HAP-1 (cell line): ENCODE measurements at regions not wholly inside any gene's neighbourhood (a gene's known extent, or its start where the extent isn't known, plus 50 kb on each side); places are given as distances from the start of the nearest gene placed in this dataset.

Source experiments
- DNase-seq, 2 experiments: peaks; one replicate each; pipeline ENCODE4 v3.0.0-alpha.2; 2016 to 2020; ENCODE audit warnings: low spot score in 2 of 2
- H3K27me3 ChIP-seq: fragments of 250-450 bp; sonication (Bioruptor Pico); 2 replicates; pipeline ENCODE4 v1.5.1; 2020; ENCODE audit warnings: low read depth, mild to moderate bottlenecking, moderate library complexity
- H3K36me3 ChIP-seq: fragments of 250-450 bp; sonication (Bioruptor Pico); replicated peaks from 2 replicates; pipeline ENCODE4 v1.5.1; 2020; ENCODE audit warnings: mild to moderate bottlenecking
- H3K4me1 ChIP-seq: fragments of 250-450 bp; sonication (Bioruptor Pico); 2 replicates; pipeline ENCODE4 v1.5.1; 2020; ENCODE audit warnings: mild to moderate bottlenecking
- H3K4me3 ChIP-seq: fragments of 250-450 bp; sonication (Bioruptor Pico); 2 replicates; pipeline ENCODE4 v1.5.1; 2020; ENCODE audit warnings: mild to moderate bottlenecking, moderate library complexity
- H3K9me3 ChIP-seq: fragments of 250-450 bp; sonication (Bioruptor Pico); 2 replicates; pipeline ENCODE4 v1.5.1; 2020; ENCODE audit warnings: mild to moderate bottlenecking, moderate library complexity
- in situ Hi-C: fragments of 300-500 bp; cut with MboI; formaldehyde crosslinking; loops from 3 replicates; pipeline ENCODE4 v1.14.3; 2020; ENCODE audit warnings: low sequenced_read_pairs, inconsistent platforms, mixed read lengths

- in situ Hi-C loops, result no loop called here
- no peaks in the 10 kb centered on the region for H3K4me1 ChIP-seq
- DNase-seq, result no peak
- no peak overlapping the region for H3K4me3 ChIP-seq
- H3K36me3 ChIP-seq, result no peaks in the 10 kb centered on the region
- no peaks in the 10 kb centered on the region for H3K27me3 ChIP-seq
- H3K9me3 ChIP-seq, result no peaks in the 10 kb centered on the region
Observed at GRCh38 chr9:108080285-108080684, 590.7 kb upstream of the KLF4 start.

GRCh38 chr9:108078811-108079210 is 589.2 kb upstream of the KLF4 start:
- no peaks in the 10 kb centered on the region for H3K36me3 ChIP-seq
- no peaks in the 10 kb centered on the region for H3K4me1 ChIP-seq
- H3K27me3 ChIP-seq, result no peaks in the 10 kb centered on the region
- H3K4me3 ChIP-seq, result no peak overlapping the region
- no peaks in the 10 kb centered on the region for H3K9me3 ChIP-seq
- DNase-seq, result no peak
- in situ Hi-C loops, result no loop called here

- Histone ChIP-seq H3K9me3 (no peaks in the 10 kb centered on the region), H3K36me3 (no peaks in the 10 kb centered on the region), H3K4me1 (no peaks in the 10 kb centered on the region), H3K27me3 (no peaks in the 10 kb centered on the region), H3K4me3 (no peak overlapping the region)
- DNase-seq, result no peak
- in situ Hi-C loops, result no loop called here
Observed at GRCh38 chr9:108078375-108078774, 588.8 kb upstream of the KLF4 start.

- Histone ChIP-seq H3K4me3 (no peak overlapping the region), H3K36me3 (no peaks in the 10 kb centered on the region), H3K27me3 (no peaks in the 10 kb centered on the region), H3K4me1 (no peaks in the 10 kb centered on the region), H3K9me3 (no peaks in the 10 kb centered on the region)
- in situ Hi-C loops, result no loop called here
- DNase-seq, result no peak
Observed at GRCh38 chr9:108077556-108077955, 588.0 kb upstream of the KLF4 start.

- Histone ChIP-seq H3K36me3 (no peaks in the 10 kb centered on the region), H3K4me3 (no peak overlapping the region), H3K9me3 (no peaks in the 10 kb centered on the region), H3K27me3 (no peaks in the 10 kb centered on the region), H3K4me1 (no peaks in the 10 kb centered on the region)
- no peak for DNase-seq
- in situ Hi-C loops, result no loop called here
Observed at GRCh38 chr9:108074900-108075299, 585.3 kb upstream of the KLF4 start.

- H3K4me1 ChIP-seq, result no peaks in the 10 kb centered on the region
Observed at GRCh38 chr9:108073823-108074222, 584.3 kb upstream of the KLF4 start.

GRCh38 chr9:108072740-108073139 is 583.2 kb upstream of the KLF4 start:
- H3K4me3 ChIP-seq, result no peak overlapping the region
- in situ Hi-C loops, result no loop called here
- no peaks in the 10 kb centered on the region for H3K4me1 ChIP-seq
- H3K36me3 ChIP-seq, result no peaks in the 10 kb centered on the region
- DNase-seq, result no peak
- no peaks in the 10 kb centered on the region for H3K27me3 ChIP-seq
- H3K9me3 ChIP-seq, result no peaks in the 10 kb centered on the region

More at GRCh38 chr9:108073823-108074222, 584.3 kb upstream of the KLF4 start:
- Histone ChIP-seq H3K4me3 (no peak overlapping the region), H3K9me3 (no peaks in the 10 kb centered on the region), H3K36me3 (no peaks in the 10 kb centered on the region), H3K27me3 (no peaks in the 10 kb centered on the region)
- no peak for DNase-seq
- in situ Hi-C loops, result no loop called here

GRCh38 chr9:108070861-108071260 is 581.3 kb upstream of the KLF4 start:
- in situ Hi-C loops, result no loop called here
- no peaks in the 10 kb centered on the region for H3K9me3 ChIP-seq
- no peaks in the 10 kb centered on the region for H3K36me3 ChIP-seq
- H3K4me3 ChIP-seq, result no peak overlapping the region
- no peaks in the 10 kb centered on the region for H3K27me3 ChIP-seq
- no peaks in the 10 kb centered on the region for H3K4me1 ChIP-seq
- DNase-seq, result no peak

GRCh38 chr9:108069991-108070390 is 580.4 kb upstream of the KLF4 start:
- Histone ChIP-seq H3K4me1 (no peaks in the 10 kb centered on the region), H3K9me3 (no peaks in the 10 kb centered on the region), H3K36me3 (no peaks in the 10 kb centered on the region), H3K4me3 (no peak overlapping the region), H3K27me3 (no peaks in the 10 kb centered on the region; the same call in 1 of the 2 replicates)
- no peak for DNase-seq
- in situ Hi-C loops, result no loop called here

- Histone ChIP-seq H3K4me1 (no peaks in the 10 kb centered on the region), H3K36me3 (no peaks in the 10 kb centered on the region), H3K9me3 (no peaks in the 10 kb centered on the region), H3K4me3 (no peak overlapping the region), H3K27me3 (no peaks in the 10 kb centered on the region; the same call in 1 of the 2 replicates)
- in situ Hi-C loops, result no loop called here
- DNase-seq, result no peak
Observed at GRCh38 chr9:108062680-108063079, 573.1 kb upstream of the KLF4 start.

GRCh38 chr9:108060175-108060574 is 570.6 kb upstream of the KLF4 start:
- H3K36me3 ChIP-seq, result no peaks in the 10 kb centered on the region
- H3K4me3 ChIP-seq, result no peak overlapping the region
- no peaks in the 10 kb centered on the region for H3K9me3 ChIP-seq
- in situ Hi-C loops, result no loop called here
- no peaks in the 10 kb centered on the region; the same call in 1 of the 2 replicates for H3K27me3 ChIP-seq
- no peak for DNase-seq
- no peaks in the 10 kb centered on the region for H3K4me1 ChIP-seq

- no peaks in the 10 kb centered on the region for H3K9me3 ChIP-seq
- H3K4me3 ChIP-seq, result no peak overlapping the region
- H3K27me3 ChIP-seq, result no peaks in the 10 kb centered on the region
- in situ Hi-C loops, result no loop called here
- H3K36me3 ChIP-seq, result no peaks in the 10 kb centered on the region
- H3K4me1 ChIP-seq, result peaks cover 4% of the 10 kb centered on the region; the same call in 1 of the 2 replicates
- no peak for DNase-seq
Observed at GRCh38 chr9:108058135-108058814, 568.7 kb upstream of the KLF4 start.

GRCh38 chr9:108057421-108058134 is 568.0 kb upstream of the KLF4 start:
- Histone ChIP-seq H3K4me3 (no peak overlapping the region), H3K36me3 (no peaks in the 10 kb centered on the region), H3K4me1 (peaks cover 4% of the 10 kb centered on the region; the same call in 1 of the 2 replicates), H3K27me3 (no peaks in the 10 kb centered on the region), H3K9me3 (no peaks in the 10 kb centered on the region)
- DNase-seq, result no peak
- in situ Hi-C loops, result no loop called here

GRCh38 chr9:108056805-108057386 is 567.3 kb upstream of the KLF4 start:
- no peak for DNase-seq
- in situ Hi-C loops, result no loop called here
- no peaks in the 10 kb centered on the region for H3K27me3 ChIP-seq
- no peaks in the 10 kb centered on the region for H3K36me3 ChIP-seq
- no peaks in the 10 kb centered on the region for H3K9me3 ChIP-seq
- no peak overlapping the region for H3K4me3 ChIP-seq
- peaks cover 4% of the 10 kb centered on the region; the same call in 1 of the 2 replicates for H3K4me1 ChIP-seq
